ENCODE measurements at regions not wholly inside any gene's neighbourhood (a gene's known extent, or its start where the extent isn't known, plus 50 kb on each side); places are given as distances from the start of the nearest gene placed in this dataset.
"Not testable (repeated sequence)": the region's sequence is repeated elsewhere in the genome, so short reads cannot be mapped to it uniquely, and the experiment has no call there.

DNA sequence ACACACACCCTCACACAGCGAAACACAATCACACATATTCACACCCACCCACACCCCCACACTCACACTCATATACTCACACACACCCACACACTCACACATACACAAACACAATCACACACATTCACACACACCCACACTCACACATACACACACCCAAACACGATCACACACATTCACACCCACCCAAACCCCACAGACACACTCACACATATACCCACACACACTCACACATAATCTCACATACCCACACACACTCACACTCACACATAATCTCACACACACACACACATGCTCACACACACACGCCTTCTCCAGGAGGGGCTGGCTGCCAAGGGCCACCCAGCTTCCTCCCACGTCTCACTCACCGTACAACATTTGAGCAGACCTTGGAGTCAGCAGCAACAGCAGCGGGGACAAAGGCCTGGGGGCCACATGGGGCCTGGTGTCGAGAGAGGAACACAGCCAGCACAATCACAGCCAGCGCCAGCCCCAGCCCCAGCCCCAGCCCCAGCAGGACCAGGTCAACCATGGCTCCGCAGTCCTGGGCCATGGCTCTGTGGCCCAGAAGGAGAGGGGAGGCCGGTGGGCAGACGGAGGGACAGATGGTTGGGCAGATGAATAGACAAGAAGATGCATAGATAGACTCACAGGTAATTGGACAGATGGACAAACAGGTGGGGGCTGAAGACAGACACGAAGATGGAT lies 932.9 kb downstream of the TUBA3C start:
- not testable (repeated sequence) for DNase-seq (ENCODE audit: low spot score); ATAC-seq (ENCODE audit: low FRiP score)

DNA sequence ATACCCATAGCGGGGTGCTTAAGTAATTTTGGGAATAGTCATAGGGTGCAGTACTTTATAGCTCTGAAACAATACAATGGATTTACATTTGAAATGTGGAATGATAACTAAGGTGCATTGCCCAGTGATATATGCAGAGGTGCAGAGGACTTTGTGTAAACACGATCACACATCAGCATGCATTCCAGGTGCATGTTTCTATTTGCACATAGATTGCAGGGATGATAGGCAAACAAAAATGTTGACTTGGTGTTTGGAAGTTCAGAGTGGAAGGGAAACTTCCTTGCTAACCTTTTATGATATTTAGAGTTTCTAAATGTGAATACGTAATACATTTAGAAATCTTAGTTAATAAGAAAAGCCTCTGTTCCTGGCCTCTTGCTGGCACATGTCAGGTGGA lies 941.5 kb downstream of the TUBA3C start:
- not testable (repeated sequence) for DNase-seq (ENCODE audit: low spot score); ATAC-seq (ENCODE audit: low FRiP score)

DNA sequence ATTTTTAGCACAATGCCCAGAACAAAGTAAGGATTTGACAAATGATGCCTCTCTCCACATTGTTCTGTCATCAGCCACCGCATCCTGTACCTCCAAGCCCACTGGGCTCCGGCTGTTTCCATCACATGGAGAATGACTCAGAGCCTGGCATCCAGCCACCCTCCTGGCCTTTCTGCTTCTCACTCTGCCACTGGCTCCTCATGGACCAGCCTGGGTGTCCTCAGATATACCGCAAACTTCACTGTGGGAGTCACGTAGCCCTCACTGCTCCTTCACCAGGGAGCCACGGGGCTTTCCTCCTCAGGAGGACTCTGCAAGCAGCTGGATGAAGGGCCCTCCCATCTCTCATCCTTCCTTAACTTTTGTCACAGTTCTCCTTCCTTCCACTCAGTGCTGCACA lies 943.0 kb downstream of the TUBA3C start:
- not testable (repeated sequence) for ATAC-seq (ENCODE audit: low FRiP score); DNase-seq (ENCODE audit: low spot score)

GRCh38 chr13:18236528-18236815 lies 945.2 kb downstream of the TUBA3C start:
- ATAC-seq (ENCODE audit: low FRiP score) = no peak
- TF ChIP-seq CTCF (IDR thresholded peaks at IDR 0.05) = no peak

GRCh38 chr13:18235756-18236527 lies 945.7 kb downstream of the TUBA3C start:
- no peak for TF ChIP-seq CTCF (IDR thresholded peaks at IDR 0.05)
- ATAC-seq (ENCODE audit: low FRiP score) (no peak), DNase-seq (ENCODE audit: low spot score) (no peak)

More at GRCh38 chr13:18236528-18236815, 945.2 kb downstream of the TUBA3C start:
- no peak for DNase-seq (ENCODE audit: low spot score)

- TF ChIP-seq CTCF (IDR thresholded peaks at IDR 0.05) = no peak
- no peak for DNase-seq (ENCODE audit: low spot score)
- no peak for ATAC-seq (ENCODE audit: low FRiP score)
Observed at GRCh38 chr13:18235172-18235571, 946.5 kb downstream of the TUBA3C start.

- not testable (repeated sequence) for DNase-seq (ENCODE audit: low spot score); ATAC-seq (ENCODE audit: low FRiP score)
Observed at GRCh38 chr13:18234451-18234850, 947.2 kb downstream of the TUBA3C start.

DNA sequence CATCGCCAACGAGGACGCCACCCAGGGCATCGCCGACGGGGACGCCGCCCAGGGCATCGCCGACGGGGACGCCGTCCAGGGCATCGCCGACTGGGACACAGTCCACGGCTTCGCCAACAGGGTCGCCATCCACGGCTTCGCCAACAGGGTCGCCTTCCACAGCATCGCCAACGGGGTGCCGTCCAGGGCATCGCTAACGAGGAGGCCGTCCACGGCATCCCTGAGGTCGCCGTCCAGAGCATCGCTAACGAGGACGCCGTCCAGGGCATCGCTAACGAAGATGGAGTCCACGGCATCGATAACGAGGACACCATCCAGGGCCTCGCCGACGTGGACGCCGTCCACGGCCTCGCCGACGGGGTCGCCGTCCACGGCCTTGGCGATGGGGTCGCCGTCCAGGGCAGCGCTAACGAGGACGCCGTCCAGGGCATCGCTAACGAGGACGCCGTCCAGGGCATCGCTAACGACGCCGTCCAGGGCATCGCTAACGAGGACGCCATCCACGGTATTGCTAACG lies 947.8 kb downstream of the TUBA3C start:
- ATAC-seq (ENCODE audit: low FRiP score) (no peak), DNase-seq (ENCODE audit: low spot score) (no peak)
- TF ChIP-seq CTCF (IDR thresholded peaks at IDR 0.05) = no peak

- ATAC-seq (ENCODE audit: low FRiP score) = no peak
- no peak for DNase-seq (ENCODE audit: low spot score)
- TF ChIP-seq CTCF (IDR thresholded peaks at IDR 0.05) = no peak
Observed at GRCh38 chr13:18232994-18233782, 948.4 kb downstream of the TUBA3C start.

Measured in omental fat pad (tissue), 3 donors.